SK-N-SH treated with all-trans-retinoic acid at 6 μM for 48 hours (cell line): ENCODE measurements at regions not wholly inside any gene's neighbourhood (a gene's known extent, or its start where the extent isn't known, plus 50 kb on each side); places are given as distances from the start of the nearest gene placed in this dataset.

Source experiments
- ATAC-seq: fragments of 200-7000 bp; cut with Tn5 transposase; 3 replicates; pipeline ENCODE4 v1.9.1; 2020; ENCODE audit warnings: mild to moderate bottlenecking, moderate library complexity
- ARNTL ChIP-seq: fragments of 450-650 bp; formaldehyde crosslinking; IDR thresholded peaks from 2 replicates; pipeline ENCODE4 v1.5.0; 2020; ENCODE audit warnings: low read depth, mild to moderate bottlenecking, moderate library complexity, borderline replicate concordance
- BACH2 ChIP-seq: fragments of 250-450 bp; sonication (Bioruptor Pico); IDR thresholded peaks from 2 replicates; pipeline ENCODE4 v1.9.0; 2021; ENCODE audit warnings: mild to moderate bottlenecking, borderline replicate concordance
- CSDC2 ChIP-seq: fragments of 250-450 bp; sonication (Bioruptor Pico); IDR thresholded peaks from 2 replicates; pipeline ENCODE4 v1.5.0; 2020; ENCODE audit warnings: mild to moderate bottlenecking, moderate library complexity
- CSRNP3 ChIP-seq: fragments of 250-450 bp; sonication (Bioruptor Pico); IDR thresholded peaks from 2 replicates; pipeline ENCODE4 v1.5.1; 2021; ENCODE audit warnings: mild to moderate bottlenecking, moderate library complexity
- ESRRG ChIP-seq: fragments of 250-450 bp; sonication (Bioruptor Pico); IDR thresholded peaks from 2 replicates; pipeline ENCODE4 v1.6.1; 2021; ENCODE audit warnings: mild to moderate bottlenecking
- GLIS3 ChIP-seq: fragments of 250-450 bp; sonication (Bioruptor Pico); IDR thresholded peaks from 2 replicates; pipeline ENCODE4 v1.5.0; 2020; ENCODE audit warnings: mild to moderate bottlenecking, moderate library complexity
- OSR1 ChIP-seq: fragments of 250-450 bp; sonication (Bioruptor Pico); IDR thresholded peaks from 2 replicates; pipeline ENCODE4 v1.8.0; 2022; ENCODE audit warnings: moderate library complexity, mild to moderate bottlenecking, inconsistent platforms
- PATZ1 ChIP-seq: fragments of 250-450 bp; sonication (Bioruptor Pico); IDR thresholded peaks from 2 replicates; pipeline ENCODE4 v1.8.0; 2020; ENCODE audit warnings: mild to moderate bottlenecking, moderate library complexity, borderline replicate concordance
- POU6F1 ChIP-seq: fragments of 250-450 bp; sonication (Bioruptor Pico); IDR thresholded peaks from 2 replicates; pipeline ENCODE4 v1.8.0; 2021; ENCODE audit warnings: low read depth, mild to moderate bottlenecking, moderate library complexity, borderline replicate concordance
- PPARA ChIP-seq: fragments of 250-450 bp; sonication (Bioruptor Pico); IDR thresholded peaks from 2 replicates; pipeline ENCODE4 v1.5.0; 2020; ENCODE audit warnings: mild to moderate bottlenecking, borderline replicate concordance
- RARB ChIP-seq: fragments of 250-450 bp; sonication (Bioruptor Pico); IDR thresholded peaks from 2 replicates; pipeline ENCODE4 v1.8.0; 2021; ENCODE audit warnings: mild to moderate bottlenecking, moderate library complexity
- SNAI2 ChIP-seq: fragments of 250-450 bp; sonication (Bioruptor Pico); IDR thresholded peaks from 2 replicates; pipeline ENCODE4 v1.5.0; 2020; ENCODE audit warnings: mild to moderate bottlenecking, moderate library complexity
- TCF4 ChIP-seq: fragments of 250-450 bp; sonication (Bioruptor Pico); IDR thresholded peaks from 2 replicates; pipeline ENCODE4 v1.8.0; 2021; ENCODE audit warnings: mild to moderate bottlenecking, moderate library complexity, borderline replicate concordance
- TOX ChIP-seq: fragments of 250-450 bp; sonication (Bioruptor Pico); IDR thresholded peaks from 2 replicates; pipeline ENCODE4 v1.8.0; 2021; ENCODE audit warnings: mild to moderate bottlenecking, moderate library complexity, borderline replicate concordance
- ZC3H10 ChIP-seq: fragments of 250-450 bp; sonication (Bioruptor Pico); IDR thresholded peaks from 2 replicates; pipeline ENCODE4 v1.5.1; 2021; ENCODE audit warnings: mild to moderate bottlenecking, moderate library complexity
- ZFP3 ChIP-seq: fragments of 250-450 bp; sonication (Bioruptor Pico); IDR thresholded peaks from 2 replicates; pipeline ENCODE4 v1.5.0; 2020; ENCODE audit warnings: mild to moderate bottlenecking, moderate library complexity
- ZFP30 ChIP-seq: fragments of 450-650 bp; formaldehyde crosslinking; IDR thresholded peaks from 2 replicates; pipeline ENCODE4 v1.5.0; 2022; ENCODE audit warnings: mild to moderate bottlenecking, moderate library complexity
- ZNF565 ChIP-seq: fragments of 450-650 bp; formaldehyde crosslinking; conservative IDR thresholded peaks from 2 replicates; pipeline ENCODE4 v1.5.0; 2020; ENCODE audit warnings: low read depth, mild to moderate bottlenecking, moderate library complexity
- ZNF70 ChIP-seq: fragments of 450-650 bp; formaldehyde crosslinking; IDR thresholded peaks from 2 replicates; pipeline ENCODE4 v1.5.0; 2020; ENCODE audit warnings: mild to moderate bottlenecking, moderate library complexity
- ZNF8 ChIP-seq: fragments of 450-650 bp; formaldehyde crosslinking; IDR thresholded peaks from 2 replicates; pipeline ENCODE4 v1.5.0; 2020; ENCODE audit warnings: mild to moderate bottlenecking, moderate library complexity
- TF ChIP-seq, protein P1 (sequence below): fragments of 250-450 bp; sonication (Bioruptor Pico); IDR thresholded peaks from 2 replicates; pipeline ENCODE4 v1.5.0; 2020; ENCODE audit warnings: mild to moderate bottlenecking, moderate library complexity
- TF ChIP-seq, protein P2 (sequence below): fragments of 250-450 bp; sonication (Bioruptor Pico); IDR thresholded peaks from 2 replicates; pipeline ENCODE4 v1.5.1; 2020; ENCODE audit warnings: low read depth, mild to moderate bottlenecking, moderate library complexity

- no peak for ATAC-seq
- TF ChIP-seq TCF4 (CRISPR knock-in tag) (no peak), ZNF565 (no peak), BACH2 (CRISPR knock-in tag) (no peak), ZNF8 (CRISPR knock-in tag) (no peak), RARB (CRISPR knock-in tag) (no peak), ESRRG (no peak), ZFP30 (CRISPR knock-in tag) (no peak), SNAI2 (CRISPR knock-in tag) (no peak), PPARA (no peak), ZC3H10 (CRISPR knock-in tag) (no peak), GLIS3 (CRISPR knock-in tag) (no peak), PATZ1 (CRISPR knock-in tag) (no peak), ARNTL (no peak), POU6F1 (CRISPR knock-in tag) (no peak), ZFP3 (CRISPR knock-in tag) (no peak), TOX (CRISPR knock-in tag) (no peak), CSDC2 (CRISPR knock-in tag) (no peak)
- TF ChIP-seq, protein P1, sequence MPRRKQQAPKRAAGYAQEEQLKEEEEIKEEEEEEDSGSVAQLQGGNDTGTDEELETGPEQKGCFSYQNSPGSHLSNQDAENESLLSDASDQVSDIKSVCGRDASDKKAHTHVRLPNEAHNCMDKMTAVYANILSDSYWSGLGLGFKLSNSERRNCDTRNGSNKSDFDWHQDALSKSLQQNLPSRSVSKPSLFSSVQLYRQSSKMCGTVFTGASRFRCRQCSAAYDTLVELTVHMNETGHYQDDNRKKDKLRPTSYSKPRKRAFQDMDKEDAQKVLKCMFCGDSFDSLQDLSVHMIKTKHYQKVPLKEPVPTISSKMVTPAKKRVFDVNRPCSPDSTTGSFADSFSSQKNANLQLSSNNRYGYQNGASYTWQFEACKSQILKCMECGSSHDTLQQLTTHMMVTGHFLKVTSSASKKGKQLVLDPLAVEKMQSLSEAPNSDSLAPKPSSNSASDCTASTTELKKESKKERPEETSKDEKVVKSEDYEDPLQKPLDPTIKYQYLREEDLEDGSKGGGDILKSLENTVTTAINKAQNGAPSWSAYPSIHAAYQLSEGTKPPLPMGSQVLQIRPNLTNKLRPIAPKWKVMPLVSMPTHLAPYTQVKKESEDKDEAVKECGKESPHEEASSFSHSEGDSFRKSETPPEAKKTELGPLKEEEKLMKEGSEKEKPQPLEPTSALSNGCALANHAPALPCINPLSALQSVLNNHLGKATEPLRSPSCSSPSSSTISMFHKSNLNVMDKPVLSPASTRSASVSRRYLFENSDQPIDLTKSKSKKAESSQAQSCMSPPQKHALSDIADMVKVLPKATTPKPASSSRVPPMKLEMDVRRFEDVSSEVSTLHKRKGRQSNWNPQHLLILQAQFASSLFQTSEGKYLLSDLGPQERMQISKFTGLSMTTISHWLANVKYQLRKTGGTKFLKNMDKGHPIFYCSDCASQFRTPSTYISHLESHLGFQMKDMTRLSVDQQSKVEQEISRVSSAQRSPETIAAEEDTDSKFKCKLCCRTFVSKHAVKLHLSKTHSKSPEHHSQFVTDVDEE (CRISPR knock-in tag), result no peak
- TF ChIP-seq, protein P2, sequence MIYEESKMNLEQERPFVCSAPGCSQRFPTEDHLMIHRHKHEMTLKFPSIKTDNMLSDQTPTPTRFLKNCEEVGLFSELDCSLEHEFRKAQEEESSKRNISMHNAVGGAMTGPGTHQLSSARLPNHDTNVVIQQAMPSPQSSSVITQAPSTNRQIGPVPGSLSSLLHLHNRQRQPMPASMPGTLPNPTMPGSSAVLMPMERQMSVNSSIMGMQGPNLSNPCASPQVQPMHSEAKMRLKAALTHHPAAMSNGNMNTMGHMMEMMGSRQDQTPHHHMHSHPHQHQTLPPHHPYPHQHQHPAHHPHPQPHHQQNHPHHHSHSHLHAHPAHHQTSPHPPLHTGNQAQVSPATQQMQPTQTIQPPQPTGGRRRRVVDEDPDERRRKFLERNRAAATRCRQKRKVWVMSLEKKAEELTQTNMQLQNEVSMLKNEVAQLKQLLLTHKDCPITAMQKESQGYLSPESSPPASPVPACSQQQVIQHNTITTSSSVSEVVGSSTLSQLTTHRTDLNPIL (CRISPR knock-in tag), result no peak
Measured at GRCh38 chr10:33524041-33524440, 189.6 kb upstream of the NRP1 start.

- no peak for ATAC-seq
- TF ChIP-seq, protein P2 (CRISPR knock-in tag), result no peak
- TF ChIP-seq ZNF565 (no peak), POU6F1 (CRISPR knock-in tag) (no peak), ZFP30 (CRISPR knock-in tag) (no peak), ZNF8 (CRISPR knock-in tag) (no peak), ZC3H10 (CRISPR knock-in tag) (no peak), SNAI2 (CRISPR knock-in tag) (no peak), TCF4 (CRISPR knock-in tag) (no peak), TOX (CRISPR knock-in tag) (no peak), ESRRG (no peak), ZFP3 (CRISPR knock-in tag) (no peak), BACH2 (CRISPR knock-in tag) (no peak), PPARA (no peak), OSR1 (CRISPR knock-in tag) (no peak), CSRNP3 (no peak), ZNF70 (CRISPR knock-in tag) (no peak), RARB (CRISPR knock-in tag) (no peak), ARNTL (no peak)
- TF ChIP-seq, protein P1 (CRISPR knock-in tag), result no peak
Measured at GRCh38 chr10:33523236-33523792, 188.8 kb upstream of the NRP1 start.
